GM20431 (cell line): ENCODE measurements at regions not wholly inside any gene's neighbourhood (a gene's known extent, or its start where the extent isn't known, plus 50 kb on each side); places are given as distances from the start of the nearest gene placed in this dataset.

ENCODE experiments used
- in situ Hi-C: fragments of 300-500 bp; cut with MseI, MboI; formaldehyde crosslinking; loops from one replicate; pipeline ENCODE4 v1.15.0; 2020; ENCODE audit warnings: low sequenced_read_pairs; ENCODE audit not compliant: unreplicated experiment

DNA sequence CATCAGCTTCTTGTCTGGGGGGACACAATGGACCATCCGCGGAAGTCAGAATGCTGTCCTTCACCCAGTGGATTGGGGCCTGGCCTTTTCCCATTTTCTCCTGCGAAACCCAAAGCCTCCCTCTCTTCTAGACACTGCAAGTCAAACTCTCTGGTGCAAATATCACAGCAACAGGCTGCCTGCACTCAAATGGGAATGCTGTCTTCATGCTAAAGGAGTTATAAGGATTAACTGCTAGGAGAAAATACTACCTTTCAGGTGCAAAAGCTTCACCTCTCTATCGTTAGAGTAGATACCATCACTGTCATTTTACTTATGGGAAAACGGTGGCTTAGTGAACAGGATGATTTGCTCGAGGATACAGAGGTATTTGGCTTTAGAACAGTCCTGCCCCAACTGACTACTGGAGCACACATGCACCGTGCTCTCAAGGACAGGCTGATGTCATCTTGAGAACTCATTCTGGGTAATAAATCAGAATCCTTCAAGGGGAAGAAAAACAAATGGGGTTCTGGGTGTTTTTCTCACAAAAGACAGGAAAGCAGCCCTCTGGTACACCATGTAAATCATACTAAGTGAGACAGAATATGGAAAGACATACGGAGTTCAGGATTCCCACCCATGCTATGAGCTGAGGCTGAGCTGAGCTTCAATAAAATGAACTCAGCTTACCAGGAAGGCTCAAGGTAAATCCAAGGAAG is 100.9 kb downstream of the SAMD9 start:
- in situ Hi-C loops: no loop called here

DNA sequence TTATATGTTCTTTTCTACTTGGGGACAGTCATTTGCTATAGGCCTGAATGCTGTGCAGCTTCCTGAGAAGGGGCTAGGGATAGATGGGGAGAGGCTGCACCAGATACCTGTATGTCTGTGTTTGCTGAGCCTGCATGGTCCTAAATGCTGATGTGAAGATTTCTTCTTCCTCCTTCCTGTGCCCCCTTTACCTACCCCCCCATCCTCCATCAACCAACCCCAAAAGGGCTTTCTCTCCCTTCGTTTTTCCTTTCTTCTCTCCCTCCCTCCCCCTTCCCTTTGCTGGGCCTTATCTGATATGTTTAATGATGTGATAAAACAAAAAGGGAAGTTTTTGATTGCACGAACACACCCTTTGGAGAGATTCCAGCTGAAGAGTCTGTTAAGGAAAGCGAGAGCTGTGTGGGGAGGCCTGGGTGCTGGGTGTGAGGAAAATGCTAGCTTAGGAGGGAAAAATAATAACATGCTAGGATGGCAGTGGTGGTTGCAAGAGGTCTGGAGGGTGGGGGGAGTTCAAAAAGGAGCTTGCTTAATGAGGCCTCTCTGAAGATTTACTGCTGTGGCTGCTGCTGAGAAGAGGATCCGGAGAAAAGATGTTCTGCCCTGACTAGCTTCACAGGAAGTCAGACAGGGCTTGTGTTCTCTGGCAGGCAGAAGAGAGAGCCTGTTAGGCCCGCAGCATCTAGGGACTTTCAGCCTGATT is 101.8 kb downstream of the SAMD9 start:
- in situ Hi-C loops: no loop called here

DNA sequence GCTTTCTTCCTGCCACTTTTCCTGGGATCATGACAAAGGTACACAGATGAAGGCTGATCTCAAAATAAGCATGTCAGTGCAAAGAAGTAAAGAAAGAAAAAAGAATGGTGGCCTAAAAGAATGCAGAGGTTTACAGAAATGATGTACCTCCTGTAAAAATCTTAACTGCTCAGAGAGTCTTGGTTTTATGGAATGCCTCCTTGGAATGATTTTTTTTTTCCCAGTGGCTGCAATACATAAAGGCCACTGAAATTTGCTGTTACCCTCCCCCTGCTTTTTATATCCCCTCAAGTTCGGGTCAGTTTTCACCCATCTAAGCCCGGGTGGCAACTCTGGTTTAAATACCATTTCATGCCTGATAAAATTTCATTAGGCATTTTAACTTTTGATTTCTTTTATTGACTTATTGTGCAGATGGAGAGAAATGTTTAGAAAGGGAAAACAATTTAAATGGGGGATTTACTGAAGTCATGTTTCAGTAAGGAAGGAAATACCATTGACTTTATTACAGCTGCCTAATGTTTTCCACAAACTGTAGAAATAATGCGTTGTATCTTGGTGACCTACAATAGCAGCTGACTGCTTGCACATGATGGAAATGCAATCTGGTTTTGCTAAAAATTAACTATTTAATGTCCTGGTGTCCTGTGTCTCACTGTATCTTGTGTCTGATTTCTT is 102.5 kb downstream of the SAMD9 start:
- in situ Hi-C loops: no loop called here

DNA sequence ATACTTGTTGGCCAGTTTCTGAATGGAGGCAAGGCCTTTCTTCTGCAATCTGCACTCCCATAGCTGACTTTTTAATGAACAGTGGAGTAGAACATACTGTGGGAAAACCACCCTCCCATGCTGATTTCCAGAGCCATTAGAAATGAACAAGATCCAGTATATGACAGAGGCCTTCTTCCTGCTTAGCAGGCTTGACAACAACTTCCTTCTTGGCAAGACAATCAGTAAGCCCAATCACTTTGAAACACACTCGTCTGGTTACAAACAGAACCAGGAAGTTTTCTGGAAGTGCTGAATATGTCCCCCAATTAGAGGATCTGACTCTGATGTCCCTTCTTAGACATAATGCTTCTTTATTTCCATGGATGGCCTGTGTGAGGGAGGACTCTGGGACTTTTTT is 103.4 kb downstream of the SAMD9 start:
- in situ Hi-C loops: no loop called here

DNA sequence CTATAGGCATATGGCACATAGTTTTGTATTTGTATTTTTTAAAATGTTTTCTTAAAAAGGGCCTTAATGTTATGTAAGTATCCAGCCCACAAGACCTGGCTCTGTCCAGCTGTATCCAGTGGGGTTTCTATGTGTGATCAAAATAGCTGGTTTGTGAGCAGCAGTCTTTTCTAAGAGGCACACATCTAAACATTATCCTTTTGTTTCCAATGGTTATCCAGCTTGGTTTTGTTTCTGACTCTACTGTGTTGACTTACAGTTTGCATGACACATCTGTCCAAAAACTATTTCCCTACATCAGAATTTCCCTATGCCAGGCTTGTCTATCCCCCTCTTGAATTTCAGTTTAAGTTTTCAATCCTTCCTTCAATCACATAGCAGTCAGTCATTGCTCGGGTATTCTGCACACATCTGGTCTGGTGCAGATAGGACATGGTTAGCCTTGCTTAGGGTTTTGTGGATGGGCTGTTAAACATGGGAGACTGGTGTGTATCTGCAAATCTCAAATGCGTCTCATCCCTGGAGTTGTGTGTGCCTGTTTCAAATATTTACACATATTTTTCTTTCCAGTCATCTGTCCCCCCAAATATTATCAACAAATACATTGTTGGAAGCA is 104.2 kb downstream of the SAMD9 start:
- in situ Hi-C loops: no loop called here

DNA sequence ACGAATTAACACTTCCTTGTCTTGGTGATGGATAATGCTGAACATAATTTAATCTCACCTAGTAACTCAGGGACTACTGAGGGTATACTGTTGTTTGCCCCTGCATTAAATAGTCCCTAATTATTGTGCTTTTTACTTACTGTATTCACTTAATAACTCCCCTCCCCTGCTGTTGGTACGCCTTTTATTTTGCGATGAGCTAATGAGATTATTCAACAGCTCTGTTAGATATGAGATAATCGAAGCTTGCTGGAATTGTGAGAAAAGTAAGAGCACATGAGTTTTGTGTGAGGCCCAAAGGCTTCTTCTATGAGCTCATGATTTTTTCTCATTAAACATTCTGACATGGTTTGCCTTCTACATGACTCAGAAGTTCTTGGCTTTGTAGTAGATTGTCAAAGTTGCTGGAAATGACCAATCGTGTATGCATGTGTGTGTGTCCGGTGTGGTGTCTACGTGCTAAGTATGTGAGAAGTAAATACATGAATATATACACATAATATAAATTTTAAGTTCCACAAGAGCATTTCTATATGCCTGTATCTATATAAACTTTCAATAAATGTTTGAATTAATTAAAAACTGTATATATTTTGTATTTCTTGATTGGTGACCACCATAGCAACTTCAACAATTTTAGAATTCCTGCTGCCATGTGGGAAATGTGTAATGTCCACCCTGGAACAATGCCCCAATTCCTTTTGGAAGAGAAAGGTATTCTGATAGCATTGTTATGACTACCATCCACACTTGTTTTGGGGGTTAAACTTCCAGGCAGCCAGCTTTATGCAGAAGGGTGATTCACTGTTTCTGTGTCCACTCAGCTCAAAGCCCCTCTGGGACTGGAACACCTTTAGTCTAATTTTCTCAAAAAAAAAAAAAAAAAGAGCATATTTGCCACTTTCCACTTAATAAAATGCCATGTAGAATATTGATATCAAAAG is 106.2 kb downstream of the SAMD9 start:
- in situ Hi-C loops: no loop called here

DNA sequence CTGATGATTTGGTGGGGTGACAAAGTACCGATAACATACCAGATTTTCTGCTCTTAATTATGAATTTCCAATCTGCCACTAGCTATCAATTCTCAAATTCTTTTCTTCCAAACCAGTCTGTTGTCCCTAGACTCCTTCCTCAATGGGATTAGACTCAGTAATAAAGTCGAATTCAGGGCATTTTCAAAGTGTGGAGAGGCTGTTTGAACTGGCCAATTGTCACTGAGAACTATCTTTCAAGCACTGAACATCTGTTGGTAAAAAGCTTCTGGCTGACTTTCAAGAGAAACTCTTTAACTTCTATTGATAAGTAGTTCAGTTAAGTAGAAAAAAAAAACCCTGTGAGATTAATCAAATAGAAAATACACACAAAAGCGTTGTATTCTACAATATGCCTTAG is 108.9 kb downstream of the SAMD9 start:
- in situ Hi-C loops: no loop called here

DNA sequence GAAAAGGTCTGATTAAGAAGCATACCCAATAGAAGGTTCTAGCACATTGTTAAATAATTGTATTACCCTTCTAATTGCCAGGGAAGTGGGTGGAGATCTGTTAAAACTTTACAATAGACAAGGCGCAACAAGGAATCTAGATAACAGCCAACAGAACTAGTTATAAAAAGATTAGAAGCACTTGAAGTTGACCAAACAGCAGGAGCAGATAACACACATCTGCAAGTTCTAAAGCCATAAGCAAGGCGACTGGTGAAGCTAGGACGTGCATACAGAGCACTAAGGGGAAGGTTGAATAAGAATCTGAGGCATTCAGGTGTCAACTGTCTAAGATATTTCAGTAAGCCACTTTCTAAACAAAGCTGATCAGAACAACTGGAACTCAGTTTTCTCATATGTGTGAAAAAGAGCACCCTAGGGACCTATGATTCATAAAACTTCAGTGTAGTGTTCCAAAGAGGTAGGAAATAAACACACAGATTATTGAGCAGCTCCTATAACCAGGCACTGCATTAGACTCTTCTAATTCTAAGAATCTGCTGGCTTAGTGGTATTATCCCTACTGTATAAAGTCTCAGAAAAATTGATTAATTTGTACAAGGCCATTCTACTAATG is 111.2 kb downstream of the SAMD9 start:
- in situ Hi-C loops: no loop called here

DNA sequence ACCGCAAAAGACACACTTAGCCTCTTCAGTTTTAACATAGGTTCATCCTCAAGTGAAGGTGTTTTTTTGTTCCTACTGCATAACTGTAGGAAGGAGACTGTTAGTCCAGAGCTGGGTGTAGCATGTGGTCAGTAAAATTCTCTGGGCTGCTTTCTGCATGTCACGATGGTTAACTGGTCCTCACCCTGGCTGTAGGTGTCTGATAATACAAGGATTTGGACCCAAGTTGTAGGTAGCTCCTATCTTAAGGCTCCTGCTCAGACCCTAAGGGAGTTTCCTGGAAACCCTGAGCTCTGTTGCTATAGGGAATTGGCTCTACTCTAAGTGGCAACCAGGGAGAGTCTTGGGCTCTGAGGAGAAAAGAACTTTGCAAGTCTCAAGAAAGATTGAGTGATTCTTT is 112.9 kb downstream of the SAMD9 start:
- in situ Hi-C loops: no loop called here

DNA sequence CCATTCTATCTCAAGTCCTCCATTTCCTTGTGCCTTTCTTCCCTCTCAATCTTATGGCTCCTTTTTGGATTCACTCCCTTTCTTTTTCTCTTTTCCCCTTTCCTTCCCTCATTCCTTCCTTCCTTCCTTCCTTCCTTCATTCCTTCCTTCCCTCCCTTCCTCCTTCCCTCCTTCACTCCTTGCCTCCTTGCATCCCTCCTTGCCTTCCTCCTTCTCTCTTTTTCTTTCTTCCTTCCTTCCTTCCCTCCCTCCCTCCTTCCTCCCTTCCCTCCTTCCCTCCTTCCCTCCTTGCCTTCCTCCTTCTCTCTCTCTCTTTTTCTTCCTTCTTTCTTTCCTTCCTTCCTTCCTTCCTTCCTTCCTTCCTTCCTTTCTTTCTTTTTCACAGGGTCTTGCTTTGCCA is 120.1 kb downstream of the SAMD9 start:
- in situ Hi-C loops: no loop called here

DNA sequence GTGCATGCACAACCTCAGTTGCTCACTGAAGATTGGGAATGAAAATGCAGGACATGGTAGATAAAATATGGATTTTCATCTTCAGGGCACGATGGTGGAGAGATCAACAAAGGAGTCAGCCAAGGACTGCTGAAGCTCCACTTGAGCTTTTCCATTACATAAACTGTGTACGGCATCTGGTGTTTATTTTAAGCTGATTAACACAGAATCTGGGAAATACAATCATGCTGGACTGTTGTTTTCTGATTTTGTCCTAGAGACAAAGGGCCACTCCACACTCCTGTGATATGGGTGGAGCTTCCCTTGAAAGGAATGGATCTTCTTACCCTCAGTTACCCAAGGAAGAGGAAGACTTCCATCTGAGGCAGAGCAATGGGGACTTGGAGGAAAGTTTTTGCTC is 120.6 kb downstream of the SAMD9 start:
- in situ Hi-C loops: no loop called here

DNA sequence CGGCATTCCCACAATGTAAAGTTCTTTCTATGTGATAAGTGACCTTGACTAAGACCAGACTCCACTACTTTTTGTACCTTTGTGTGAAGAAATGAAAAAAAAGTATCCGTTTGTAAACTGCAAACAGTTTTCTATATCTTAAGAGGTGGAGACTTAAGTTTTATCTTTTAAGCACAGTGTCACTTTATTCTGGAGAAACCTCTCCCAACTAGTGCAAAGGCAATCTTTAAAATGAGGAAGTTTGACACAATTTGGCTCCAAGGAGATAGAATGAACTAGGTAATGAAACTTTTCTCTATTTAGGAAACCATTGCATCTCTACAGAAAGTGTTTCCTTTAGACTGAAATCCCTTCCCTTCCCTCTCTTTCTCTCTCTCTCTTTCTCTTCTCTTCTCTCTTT is 122.9 kb downstream of the SAMD9 start:
- in situ Hi-C loops: no loop called here

DNA sequence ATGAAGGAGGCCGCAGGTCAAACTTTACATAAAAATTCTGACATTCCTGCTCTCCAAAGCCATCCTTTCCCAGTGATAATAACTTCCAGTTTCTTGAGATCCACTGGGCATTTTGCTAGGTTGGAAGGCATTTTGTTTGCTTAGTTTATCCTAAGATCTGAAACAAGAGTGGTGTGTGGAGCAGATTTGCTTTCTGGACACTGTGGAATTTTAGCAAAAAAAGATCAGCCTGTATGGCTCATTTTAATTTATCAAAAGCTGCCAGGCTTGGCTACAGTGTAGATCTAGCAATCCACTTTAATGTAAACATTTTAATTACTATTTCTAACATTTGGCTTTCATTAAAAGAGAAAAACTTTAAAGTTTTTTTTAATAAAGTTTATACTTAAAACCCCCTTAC is 124.8 kb downstream of the SAMD9 start:
- in situ Hi-C loops: no loop called here

DNA sequence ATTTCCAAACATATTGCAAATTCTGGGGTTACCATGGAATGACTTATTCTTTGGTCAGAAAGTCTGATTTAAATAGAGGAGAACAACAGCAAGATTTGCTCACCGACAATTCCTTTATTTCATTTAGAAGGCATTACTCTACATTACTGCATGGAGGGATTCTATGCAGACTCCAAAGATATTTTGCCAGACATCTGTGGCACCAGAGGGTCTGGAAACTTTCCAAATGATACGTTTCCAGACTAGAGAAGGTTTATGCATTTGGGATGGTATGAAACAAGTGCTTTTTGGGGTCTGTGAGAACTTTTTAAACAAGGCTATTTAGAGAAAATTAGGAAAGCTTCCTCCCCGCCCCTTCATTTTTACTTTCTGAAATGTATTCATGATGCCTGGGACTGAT is 125.3 kb downstream of the SAMD9 start:
- in situ Hi-C loops: no loop called here

DNA sequence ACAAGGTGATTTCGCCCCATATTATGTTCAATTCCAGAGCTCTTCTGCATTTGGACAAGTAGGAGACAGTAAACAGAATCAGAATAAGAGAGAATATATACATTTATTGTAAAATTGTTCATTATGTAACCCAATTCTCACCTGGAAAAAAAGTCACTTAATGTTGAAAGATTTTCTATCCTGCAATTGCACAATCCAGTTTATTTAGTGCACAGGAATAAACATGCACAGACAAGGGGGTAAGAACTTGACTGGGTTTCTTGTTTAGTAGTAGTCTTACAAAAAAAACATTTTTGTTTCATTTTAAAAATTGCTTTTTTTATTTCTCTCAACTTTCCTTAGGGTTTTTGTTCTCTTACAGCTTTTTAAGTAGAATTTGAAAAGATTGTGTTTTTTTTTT is 126.6 kb downstream of the SAMD9 start:
- in situ Hi-C loops: no loop called here

DNA sequence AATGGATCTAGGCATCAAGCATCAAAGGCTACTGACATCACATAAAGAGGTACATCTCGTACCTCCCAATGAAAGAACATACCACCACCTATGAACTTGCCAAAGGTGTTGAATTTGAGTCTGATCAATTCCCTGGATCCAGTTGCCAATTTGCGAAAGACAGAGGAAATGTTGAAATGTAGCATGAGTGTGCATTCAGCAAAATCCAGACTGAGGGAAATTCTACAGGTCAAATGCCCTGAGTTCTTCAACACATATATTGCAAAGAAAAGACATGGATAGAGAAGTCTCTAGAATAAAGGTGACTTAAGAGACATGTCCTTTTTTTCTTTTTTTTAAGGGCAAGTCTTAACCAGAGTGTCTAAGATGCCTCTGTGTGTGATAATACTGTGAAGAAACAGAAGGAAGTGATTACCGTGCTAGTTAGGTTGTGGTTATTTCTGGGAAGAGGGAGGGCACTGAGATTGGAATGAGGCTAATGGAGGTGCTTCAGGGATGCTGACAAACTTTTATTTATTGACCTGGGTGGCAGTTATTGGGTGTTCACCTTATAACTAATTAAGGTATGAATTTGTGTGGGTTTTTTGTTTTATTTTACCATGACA is 128.7 kb downstream of the SAMD9 start:
- in situ Hi-C loops: no loop called here

DNA sequence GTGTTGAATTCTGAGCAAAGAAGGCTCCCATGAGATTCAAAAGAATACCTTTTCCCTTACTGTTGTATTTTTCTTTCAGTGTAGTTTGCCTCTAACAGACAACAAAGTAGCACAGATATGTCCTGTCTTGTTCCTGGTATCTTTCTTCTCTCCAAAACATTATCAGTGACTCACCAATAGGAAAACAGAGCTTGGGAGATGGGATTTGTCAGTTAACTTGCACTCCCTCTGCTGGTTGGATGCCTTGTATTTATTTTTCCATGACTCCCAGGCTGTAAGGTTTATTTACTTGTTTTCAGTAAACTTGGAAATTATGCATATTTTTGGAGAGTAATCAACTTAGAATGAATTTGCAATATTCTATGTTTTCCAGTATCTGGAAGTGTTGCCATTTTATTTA is 129.7 kb downstream of the SAMD9 start:
- in situ Hi-C loops: no loop called here

DNA sequence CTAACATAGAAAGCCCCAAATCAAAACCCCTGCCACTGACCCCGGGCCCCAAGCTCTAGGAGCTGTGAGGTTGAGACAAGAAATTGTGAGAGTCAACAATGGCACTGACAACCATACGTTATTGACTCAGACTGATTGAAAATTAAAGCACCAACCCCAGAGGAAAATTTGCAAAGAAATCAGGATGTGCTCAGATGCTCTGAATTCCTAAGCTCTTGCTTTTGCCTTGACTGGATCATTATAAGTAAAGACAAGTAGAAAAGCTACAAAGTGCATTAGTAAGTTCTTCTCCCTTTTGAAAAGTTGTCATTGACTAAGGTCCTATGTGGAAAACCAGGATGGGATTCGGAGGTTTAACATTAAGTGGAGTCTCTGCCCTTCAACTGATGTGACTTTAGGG is 130.2 kb downstream of the SAMD9 start:
- in situ Hi-C loops: no loop called here

DNA sequence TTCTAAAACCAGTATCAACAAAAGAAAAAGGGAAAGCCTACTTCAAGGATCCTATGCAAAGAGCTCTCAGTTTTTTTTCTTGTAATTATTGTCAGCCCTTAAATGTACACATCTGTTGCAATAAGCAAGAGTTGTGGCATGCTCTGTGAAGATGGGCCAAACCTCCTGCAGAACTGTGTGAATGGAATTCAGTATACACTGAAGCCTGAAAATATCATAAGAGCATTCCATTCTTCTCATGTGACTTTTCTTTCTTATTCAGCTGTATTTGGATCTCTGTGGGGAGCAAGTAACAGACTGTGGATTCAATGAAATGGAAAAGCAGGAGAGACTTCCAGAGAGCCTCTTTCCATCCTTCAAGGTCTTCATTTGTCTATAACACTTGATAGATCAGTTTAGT is 130.7 kb downstream of the SAMD9 start:
- in situ Hi-C loops: no loop called here
